GM18508 (cell line): ENCODE measurements at regions not wholly inside any gene's neighbourhood (a gene's known extent, or its start where the extent isn't known, plus 50 kb on each side); places are given as distances from the start of the nearest gene placed in this dataset.

ENCODE experiments used
- ATAC-seq: cut with Tn5 transposase; IDR thresholded peaks from one replicate; pipeline ENCODE4 v1.9.1; 2021; ENCODE audit warnings: moderate number of reproducible peaks; ENCODE audit not compliant: insufficient read depth, unreplicated experiment

GRCh38 chr10:130799532-130799931 is 512.0 kb downstream of the TCERG1L start:
- ATAC-seq: no peak

- no peak for ATAC-seq
Observed at GRCh38 chr10:130800281-130800680, 511.2 kb downstream of the TCERG1L start.

- ATAC-seq: no peak
Observed at GRCh38 chr10:130801276-130801675, 510.2 kb downstream of the TCERG1L start.

GRCh38 chr10:130801784-130802183 is 509.7 kb downstream of the TCERG1L start:
- ATAC-seq: no peak

GRCh38 chr10:130802301-130802700 is 509.2 kb downstream of the TCERG1L start:
- ATAC-seq: no peak

- ATAC-seq: no peak
Observed at GRCh38 chr10:130804281-130804680, 507.2 kb downstream of the TCERG1L start.

- no peak for ATAC-seq
Observed at GRCh38 chr10:130804778-130805634, 506.5 kb downstream of the TCERG1L start.

GRCh38 chr10:130805635-130806030 is 505.9 kb downstream of the TCERG1L start:
- no peak for ATAC-seq

GRCh38 chr10:130806426-130806825 is 505.1 kb downstream of the TCERG1L start:
- no peak for ATAC-seq

- no peak for ATAC-seq
Observed at GRCh38 chr10:130807096-130807495, 504.4 kb downstream of the TCERG1L start.

- ATAC-seq: no peak
Observed at GRCh38 chr10:130807721-130808120, 503.8 kb downstream of the TCERG1L start.

GRCh38 chr10:130808243-130808642 is 503.3 kb downstream of the TCERG1L start:
- no peak for ATAC-seq

- no peak for ATAC-seq
Observed at GRCh38 chr10:130808686-130809085, 502.8 kb downstream of the TCERG1L start.

- no peak for ATAC-seq
Observed at GRCh38 chr10:130809181-130809580, 502.3 kb downstream of the TCERG1L start.

- no peak for ATAC-seq
Observed at GRCh38 chr10:130809761-130810515, 501.6 kb downstream of the TCERG1L start.

- no peak for ATAC-seq
Observed at GRCh38 chr10:130810856-130811255, 500.7 kb downstream of the TCERG1L start.

- no peak for ATAC-seq
Observed at GRCh38 chr10:130812381-130813148, 499.0 kb downstream of the TCERG1L start.

GRCh38 chr10:130814610-130815009 is 496.9 kb downstream of the TCERG1L start:
- no peak for ATAC-seq

- no peak for ATAC-seq
Observed at GRCh38 chr10:130816116-130816901, 495.2 kb downstream of the TCERG1L start.

- ATAC-seq: no peak
Observed at GRCh38 chr10:130817046-130817624, 494.4 kb downstream of the TCERG1L start.
